ENCODE measurements at regions not wholly inside any gene's neighbourhood (a gene's known extent, or its start where the extent isn't known, plus 50 kb on each side); places are given as distances from the start of the nearest gene placed in this dataset.
"Not testable (repeated sequence)": the region's sequence is repeated elsewhere in the genome, so short reads cannot be mapped to it uniquely, and the experiment has no call there.

DNA sequence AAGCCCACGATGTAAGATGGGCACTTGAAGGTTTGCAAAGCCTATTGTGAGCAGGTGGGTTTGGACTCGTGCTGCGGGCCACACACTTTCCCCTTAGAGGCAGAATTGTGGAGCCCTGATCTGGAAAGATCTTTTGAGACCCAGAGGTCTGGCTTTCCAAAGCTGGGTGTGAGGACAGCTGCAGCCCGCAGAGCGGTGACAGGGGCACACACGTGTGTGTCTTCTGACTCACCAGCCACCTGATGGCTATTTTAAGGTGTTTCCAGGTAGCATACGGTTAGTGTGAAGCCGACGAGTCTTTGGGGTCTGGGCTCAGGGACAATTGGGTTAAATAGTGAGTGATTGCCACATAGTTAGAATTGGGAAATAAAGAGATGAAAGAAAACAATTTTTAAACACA, 108.9 kb upstream of the GSE1 start:
- no peak for DNase-seq

- DNase-seq, result no peak
These were observed 107.1 kb upstream of the GSE1 start for GRCh38 chr16:85505794-85506634.

DNA sequence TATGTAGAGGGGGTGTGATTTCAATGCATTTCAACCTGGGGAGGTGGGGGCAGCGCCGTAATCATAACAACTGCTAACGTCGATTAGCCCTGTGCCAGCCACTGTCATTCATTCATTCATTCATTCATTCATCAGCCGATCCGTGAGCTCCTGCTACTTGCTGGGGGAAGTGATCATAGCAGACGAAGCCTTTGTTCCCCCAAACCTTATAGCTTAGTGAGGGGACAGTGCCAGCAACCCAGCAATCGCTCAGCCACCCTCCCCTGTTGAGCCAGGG, 106.5 kb upstream of the GSE1 start:
- DNase-seq, result no peak

GRCh38 chr16:85507342-85507741, 105.8 kb upstream of the GSE1 start:
- DNase-seq, result no peak

GRCh38 chr16:85508388-85508787, 104.7 kb upstream of the GSE1 start:
- DNase-seq, result no peak

- no peak for DNase-seq
These were observed 104.1 kb upstream of the GSE1 start for GRCh38 chr16:85508993-85509392.

DNA sequence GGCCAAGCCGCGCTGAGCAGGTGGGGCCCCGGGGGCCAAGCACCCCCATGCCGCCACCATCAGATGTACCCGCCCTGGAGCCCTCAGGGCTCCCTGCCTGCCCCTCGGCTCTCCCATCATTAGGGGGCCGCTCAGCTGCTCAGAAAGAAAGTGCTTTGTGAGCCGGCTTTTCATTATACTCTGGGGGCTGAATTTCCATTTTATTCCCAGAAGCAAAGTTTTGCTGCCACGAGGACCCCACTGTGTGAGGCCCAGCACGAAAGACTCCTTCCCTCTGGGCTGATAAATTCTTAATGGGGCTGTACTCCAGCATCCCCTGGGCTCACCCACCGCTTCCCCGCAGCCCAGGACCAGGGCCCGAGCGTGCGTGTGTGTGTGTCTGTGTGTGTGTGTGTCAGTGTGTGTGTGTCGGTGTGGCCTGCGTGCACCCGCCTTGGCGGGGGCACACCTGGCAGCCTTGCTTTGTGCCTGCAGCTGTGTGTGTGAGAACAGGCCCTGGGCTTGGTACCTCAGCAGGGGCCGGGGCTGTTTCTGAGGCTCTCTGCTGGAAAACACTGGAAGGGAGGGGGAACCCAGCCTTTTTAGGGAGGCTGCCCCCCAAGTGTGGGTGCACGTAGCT, 103.0 kb upstream of the GSE1 start:
- DNase-seq, result no peak

DNA sequence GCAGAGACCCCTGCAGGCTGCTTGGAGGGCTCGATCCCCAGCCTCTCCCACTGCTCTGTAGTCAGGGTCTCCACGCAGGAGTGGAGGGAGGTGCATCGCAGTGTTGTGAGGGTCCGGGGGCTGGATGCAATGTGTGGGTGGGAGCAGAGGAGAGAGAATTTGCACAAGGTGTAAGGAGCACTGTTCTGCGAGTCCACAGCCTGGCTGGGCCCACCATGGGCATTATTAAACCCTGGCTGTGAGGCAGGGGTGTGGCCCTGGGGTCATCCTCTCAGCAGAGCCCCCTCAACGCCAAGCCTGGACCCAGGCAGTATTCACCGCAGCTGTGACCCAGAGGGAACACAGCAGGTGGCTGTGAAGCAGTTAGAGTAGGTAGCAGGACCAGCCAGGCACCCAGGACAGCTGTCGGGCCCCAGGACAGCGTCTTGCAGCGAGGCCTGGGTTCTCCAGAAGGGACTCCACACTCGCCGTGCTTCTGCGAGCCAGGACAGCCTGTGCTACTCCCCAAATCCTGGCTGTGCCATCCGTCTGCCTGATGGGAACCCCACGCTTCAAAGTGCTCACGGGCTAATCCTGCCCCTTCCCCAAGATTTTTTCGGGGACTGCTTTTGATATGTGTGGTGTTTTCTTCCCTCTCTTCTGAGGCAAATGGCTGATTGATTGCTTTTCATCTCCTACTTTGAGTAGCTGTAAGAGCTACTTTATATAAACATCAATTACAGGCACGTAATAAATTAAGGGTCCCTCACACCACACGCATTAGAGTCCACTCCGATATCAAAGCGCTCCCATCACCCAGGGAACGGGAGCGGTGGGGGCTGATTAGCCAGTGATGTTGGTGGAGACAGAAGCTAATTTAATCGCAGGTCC, 100.9 kb upstream of the GSE1 start:
- DNase-seq, result no peak

DNA sequence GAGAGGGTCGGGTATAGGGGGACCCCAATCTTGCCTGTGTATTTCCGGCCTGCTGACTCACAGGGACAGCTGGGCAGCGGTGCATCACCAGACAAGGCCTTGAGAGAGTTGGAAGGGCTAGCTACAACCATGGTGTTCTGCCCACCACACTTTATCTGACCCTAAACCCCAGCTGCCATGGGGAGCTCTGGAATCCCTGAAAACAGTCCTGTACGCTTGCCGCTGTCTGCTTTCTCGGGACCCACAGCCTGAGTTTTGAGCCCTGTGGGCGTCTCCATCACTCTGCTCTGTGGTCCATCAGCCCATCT, 100.4 kb upstream of the GSE1 start:
- DNase-seq, result no peak

- DNase-seq, result no peak
These were observed 99.9 kb upstream of the GSE1 start for GRCh38 chr16:85513180-85513579.

DNA sequence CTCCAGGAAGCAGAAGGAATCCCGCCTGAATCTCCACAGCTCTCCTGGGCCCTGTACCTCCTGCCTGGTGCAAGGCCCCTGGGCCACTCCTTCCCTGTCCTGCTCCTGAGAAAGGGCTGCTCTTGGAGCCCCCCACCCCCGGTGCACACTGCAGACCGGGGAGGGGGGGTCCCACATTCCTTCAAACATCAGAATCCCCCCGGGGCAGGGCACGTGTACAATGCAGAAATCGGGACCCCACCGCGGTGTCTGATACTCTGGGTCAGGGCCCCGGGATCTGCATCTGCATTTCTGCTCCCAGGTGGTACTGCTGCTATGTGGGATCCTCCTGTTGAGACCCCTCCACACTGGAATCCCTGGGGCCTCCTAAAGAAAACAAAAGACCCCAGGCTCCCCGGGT, 99.5 kb upstream of the GSE1 start:
- DNase-seq, result no peak

DNA sequence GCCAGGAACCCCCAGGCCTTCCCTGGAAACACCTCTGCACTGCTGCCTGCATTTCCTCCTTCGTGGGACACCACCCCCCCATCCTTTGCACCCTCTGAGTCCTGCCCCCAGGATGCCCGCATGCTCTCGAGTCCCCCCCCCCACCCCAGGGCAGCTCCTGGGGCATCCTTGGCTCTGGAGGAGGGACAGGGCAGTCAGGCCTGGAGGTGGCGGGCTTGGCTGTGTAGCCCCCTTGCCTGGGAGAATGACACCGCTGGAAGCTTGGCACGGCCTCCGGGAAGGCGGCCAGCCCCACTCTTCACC, 98.9 kb upstream of the GSE1 start:
- DNase-seq, result no peak

GRCh38 chr16:85514598-85515318, 98.4 kb upstream of the GSE1 start:
- no peak for DNase-seq

GRCh38 chr16:85515319-85515745, 97.8 kb upstream of the GSE1 start:
- DNase-seq, result no peak

- DNase-seq, result no peak
These were observed 97.2 kb upstream of the GSE1 start for GRCh38 chr16:85515830-85516397.

DNA sequence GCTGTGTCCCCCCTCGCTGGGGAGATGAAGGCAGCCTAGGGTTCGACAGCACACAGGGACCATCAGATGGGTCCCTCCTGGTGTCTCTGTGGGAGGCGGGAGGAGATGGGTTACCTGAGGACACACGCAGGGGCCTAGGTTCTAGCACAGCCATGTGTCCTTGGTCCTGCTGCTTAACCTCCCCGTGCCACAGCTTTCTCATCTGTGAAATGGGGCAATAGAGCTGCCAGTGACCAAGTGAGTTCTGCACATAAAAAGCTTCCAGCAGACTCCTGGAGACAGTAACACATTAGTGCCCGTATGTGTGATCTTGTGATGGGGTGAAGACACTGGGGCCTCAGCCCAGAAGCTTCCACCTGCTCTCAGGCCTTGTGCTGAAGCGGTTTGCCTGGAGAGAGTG, 96.0 kb upstream of the GSE1 start:
- DNase-seq, result no peak

DNA sequence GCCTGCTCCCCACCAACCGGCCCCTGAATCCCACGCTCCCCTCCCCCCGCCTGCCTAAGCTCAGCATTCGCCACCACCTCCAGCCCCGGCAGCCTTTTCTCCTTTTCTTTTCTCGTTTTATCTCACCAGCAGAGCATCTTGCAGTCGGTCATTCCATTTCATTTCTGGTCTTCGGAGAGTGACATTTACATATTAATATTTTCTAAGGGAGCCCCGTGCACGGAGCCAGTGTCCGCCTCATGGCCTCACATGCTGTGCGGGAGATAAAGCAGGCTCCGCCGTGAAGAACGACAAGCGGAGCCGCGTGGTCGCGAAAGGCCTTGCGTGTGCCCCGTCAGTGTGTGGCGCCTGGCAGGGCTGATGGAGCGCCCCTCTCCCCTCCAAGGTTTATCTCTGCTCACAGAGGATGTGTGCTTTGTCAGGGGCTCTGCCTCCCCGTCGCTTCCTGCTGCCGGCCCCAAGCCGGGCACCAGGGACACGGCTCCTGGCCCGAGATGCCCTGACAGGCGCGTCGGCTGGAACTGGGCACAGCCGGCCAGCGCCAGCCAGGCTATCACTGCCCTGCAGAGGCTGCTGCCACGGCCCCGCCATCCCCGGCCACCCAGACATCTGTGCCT, 95.5 kb upstream of the GSE1 start:
- no peak for DNase-seq

GRCh38 chr16:85518398-85519049, 94.6 kb upstream of the GSE1 start:
- no peak for DNase-seq

GRCh38 chr16:85519050-85519440, 94.1 kb upstream of the GSE1 start:
- not testable (repeated sequence) for DNase-seq

DNA sequence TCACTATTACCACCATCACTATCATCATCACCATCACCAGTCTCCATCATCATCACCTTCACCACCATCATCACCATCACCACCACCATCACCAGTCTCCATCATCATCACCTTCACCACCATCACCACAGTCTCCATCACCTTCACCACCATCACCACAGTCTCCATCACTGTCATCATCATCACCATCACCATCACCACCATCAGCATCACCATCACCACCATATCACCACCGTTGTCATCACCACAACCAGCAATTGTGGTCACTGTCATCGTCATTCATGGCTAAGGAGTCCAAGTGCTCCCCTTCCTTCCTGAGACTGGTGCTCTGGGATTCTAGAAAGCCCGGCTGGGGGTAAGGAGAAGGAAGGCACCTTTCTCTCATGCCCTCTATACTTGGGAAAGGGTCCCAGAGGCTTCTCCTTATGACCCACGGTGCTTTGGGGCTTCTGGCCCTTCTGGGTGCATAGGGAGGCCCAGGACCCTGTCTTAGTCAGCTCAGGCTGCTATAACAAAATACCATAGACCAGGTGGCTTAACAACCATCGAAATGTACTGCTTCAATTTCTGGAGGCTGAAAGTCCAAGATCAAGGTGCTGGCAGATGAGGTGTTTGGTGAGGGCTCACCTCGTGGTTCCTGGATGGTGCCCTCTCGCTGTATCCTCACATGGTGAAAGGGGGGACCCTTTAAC, 93.4 kb upstream of the GSE1 start:
- no peak for DNase-seq

GRCh38 chr16:85520853-85521521, 92.1 kb upstream of the GSE1 start:
- no peak for DNase-seq
